ENCODE measurements at regions not wholly inside any gene's neighbourhood (a gene's known extent, or its start where the extent isn't known, plus 50 kb on each side); places are given as distances from the start of the nearest gene placed in this dataset.
A peak's percentile ranks its signal among the peaks of the same experiment; 100 is the strongest.
"Not testable (repeated sequence)": the region's sequence is repeated elsewhere in the genome, so short reads cannot be mapped to it uniquely, and the experiment has no call there.

DNA sequence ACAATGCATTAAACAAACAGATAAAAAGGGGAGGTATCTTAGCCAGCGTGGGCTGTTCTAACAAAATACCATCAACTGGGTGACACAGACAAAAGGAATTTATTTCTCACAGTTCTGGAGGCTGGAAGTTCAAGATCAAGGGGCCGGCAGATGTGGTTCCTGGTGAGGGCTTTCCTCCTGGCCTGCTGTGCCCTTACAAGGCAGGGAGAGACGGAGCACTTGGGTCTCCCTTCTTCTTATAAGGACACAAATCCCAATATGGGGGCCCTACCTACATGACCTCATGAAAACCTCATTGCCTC lies 281.6 kb upstream of the KLF14 start:
- no peak for DNase-seq (ENCODE audit: low read depth, low spot score)

DNA sequence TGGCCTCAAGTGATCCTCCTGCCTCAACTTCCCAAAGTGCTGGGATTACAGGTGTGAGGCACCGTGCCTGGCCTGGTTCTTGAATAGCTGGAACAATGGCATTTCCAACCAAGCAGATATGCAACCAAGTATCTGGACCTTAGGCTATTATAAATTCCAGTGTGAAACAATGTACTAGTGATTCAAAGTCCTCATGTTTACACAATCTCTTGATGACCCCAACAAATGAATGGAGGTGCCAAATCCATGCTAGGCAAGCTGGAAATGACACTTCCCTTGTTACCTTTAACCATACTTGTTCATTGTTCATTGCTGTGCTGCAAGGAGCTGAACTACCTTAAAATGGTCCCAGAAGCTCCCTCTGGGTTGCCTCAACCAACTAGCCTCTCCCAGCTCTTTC lies 282.2 kb upstream of the KLF14 start:
- DNase-seq (ENCODE audit: low read depth, low spot score), result no peak

DNA sequence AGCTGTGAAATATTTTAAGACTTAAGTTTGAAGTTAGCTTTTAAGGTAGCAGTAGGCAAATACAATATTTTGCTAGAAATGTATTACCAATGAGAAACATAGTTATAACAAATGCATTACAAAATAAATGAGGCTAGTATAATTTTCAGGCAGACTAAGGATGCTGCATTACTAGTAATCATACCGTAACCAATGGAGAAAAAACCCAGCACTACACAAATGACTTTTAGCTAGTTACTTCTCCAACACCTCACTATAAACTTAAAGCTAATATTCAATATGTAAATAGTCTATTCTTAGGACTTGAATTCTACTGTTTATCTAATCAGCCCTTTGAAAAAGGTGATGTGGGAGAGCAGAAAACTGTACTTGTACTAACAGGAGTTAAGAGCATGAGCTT lies 285.3 kb upstream of the KLF14 start:
- DNase-seq (ENCODE audit: low read depth, low spot score), result no peak

DNA sequence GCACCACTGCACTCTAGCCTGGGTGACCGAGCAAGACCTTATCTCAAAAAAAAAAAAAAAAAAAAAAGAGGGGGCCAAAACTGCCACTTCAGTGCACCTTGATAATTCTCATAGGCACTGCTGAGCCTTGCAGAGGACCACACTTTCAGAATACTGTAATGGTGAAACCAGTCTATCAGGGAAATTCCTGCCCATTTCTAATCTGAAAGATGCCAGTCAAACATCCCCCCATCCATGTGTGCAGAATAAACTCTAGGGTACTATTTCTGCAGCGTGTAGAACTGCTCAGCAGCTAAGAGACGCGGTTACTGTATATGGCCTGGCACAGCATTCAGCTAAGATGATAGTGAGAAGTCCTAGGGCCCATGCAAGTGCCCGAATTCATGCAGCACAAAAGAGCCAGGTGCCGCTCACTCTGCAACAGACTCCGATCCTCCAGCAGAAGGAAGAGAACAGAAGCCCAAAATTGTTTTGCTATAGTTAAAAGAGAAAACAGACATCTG lies 286.8 kb upstream of the KLF14 start:
- no peak for DNase-seq (ENCODE audit: low read depth, low spot score)

DNA sequence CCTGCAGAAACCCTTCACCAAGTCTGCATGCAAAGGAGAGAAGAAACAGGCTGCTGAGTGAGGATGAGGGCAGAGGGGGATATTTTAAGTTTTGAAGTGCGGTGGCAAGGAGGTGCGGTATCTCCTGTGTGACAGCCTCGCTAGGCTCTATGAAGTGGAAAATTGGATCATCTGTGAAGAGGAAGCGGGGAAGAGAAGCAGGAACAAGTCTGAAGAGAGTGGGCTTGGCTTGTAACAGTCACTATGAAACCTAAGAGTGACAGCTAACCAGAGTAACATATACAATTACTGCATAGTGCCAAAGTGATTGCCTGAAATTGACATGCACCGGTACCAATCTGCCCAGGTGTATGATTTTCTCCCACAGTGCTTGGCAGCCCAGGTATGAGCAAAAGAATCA lies 287.5 kb upstream of the KLF14 start:
- no peak for DNase-seq (ENCODE audit: low read depth, low spot score)

DNA sequence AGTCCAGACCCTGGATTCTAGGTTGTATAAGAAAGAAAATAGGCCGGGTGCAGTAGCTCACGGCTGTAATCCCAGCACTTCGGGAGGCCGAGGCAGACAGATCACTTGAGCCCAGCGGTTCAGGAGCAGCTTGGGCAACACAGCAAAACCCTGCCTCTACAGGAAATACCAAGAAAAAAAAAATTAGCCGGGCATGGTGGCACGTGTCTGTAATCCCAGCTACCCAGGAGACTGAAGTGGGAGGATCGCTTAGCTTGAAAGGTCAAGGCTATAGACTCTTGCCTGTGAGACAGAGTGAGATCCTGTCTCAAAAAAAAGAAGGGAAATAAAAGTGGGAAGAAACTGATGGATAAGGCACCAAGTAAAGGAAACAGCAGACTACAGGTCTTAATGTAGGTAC lies 287.9 kb upstream of the KLF14 start:
- DNase-seq (ENCODE audit: low read depth, low spot score), result no peak

DNA sequence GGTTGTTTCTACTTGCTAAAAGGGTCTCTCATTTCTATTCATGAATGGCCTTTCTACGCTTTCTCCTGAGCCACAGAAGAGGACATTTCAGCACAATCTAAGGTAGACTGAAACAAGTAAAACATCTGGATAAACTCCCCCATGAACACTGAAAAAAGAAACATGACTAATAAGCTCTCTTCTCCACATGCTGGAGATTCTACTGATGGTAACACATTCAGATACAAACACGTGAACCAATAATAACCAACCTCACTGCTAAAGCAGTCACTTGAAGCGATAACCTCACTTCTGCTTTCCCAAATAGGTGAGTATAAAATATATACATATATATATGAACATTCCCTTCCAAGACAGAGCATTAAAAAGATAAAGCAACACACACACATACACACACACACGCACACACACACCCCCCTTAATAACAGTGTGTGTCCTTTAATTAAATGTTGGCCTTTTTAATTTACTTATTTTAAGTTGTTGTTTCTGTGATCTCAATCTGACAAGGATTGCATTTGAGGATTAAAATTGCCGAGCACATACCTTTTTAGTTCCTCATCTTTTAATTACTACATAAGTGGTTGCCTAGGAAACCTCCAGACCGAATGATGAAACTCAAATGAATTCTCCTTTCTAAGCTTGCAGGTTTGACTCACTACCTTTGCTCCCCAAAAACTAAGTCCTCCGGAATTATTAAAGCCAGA lies 292.4 kb upstream of the KLF14 start:
- no peak for DNase-seq (ENCODE audit: low read depth, low spot score)

DNA sequence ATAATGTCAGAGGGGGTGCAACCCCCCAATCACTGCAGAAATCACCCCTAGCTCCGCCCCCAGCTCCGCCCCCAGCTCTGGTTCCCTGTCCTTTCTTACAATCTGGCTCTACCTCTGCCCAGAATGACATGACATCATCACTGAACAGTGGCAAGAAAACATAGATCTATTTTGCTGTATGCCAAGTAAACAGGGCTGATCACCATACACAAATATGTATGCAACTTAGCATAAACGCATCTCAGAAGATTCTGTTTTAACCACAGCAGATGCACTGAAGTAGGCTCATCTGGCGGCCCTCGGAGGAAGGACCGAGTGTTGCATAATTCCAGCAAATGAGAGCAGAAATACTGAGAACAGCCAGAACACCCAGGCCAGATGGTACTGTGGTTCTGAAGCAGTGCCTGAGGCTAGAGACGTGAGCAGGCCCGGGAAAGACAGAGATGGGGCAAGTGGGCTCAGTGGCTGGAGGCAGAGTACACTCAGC lies 293.3 kb upstream of the KLF14 start:
- DNase-seq (ENCODE audit: low read depth, low spot score), result no peak

DNA sequence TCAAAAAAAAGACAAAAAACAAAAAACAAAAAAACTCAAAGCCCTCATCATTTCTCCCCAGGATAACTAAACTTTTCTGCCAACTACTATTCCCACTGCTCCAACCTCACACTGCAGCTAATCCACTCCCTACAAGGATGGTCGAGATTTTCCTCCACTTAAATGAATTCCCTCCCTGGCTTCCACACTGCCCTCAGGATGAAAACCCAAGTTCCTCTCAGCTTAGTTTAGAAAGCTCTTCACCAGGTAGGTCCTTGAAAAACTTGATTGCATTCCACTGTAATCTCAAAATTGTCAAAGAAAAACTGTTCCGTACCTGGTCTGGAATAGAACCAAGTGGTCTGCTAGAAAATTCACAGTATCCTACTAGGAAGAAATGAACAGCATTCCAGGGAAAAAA lies 294.3 kb upstream of the KLF14 start:
- DNase-seq (ENCODE audit: low read depth, low spot score), result no peak

DNA sequence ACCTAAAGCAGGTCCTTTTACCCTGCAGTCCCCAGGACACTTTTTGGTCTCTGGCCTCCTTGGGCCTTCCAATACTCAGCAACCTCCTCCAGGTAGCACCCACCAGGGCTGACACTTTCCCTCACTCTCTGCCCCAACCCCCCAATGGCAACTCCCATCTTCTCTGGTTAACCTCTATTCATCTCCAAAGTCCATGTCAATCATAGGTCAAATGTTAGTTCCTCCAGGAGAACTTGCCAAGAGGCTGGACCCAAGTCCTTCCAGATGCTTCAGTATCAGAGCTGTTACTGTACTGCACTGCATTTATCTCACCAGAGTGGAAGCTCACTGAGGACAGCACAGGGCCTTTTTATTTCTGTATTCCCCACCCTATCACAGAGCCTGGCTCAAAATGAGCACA lies 295.0 kb upstream of the KLF14 start:
- DNase-seq (ENCODE audit: low read depth, low spot score), result no peak

DNA sequence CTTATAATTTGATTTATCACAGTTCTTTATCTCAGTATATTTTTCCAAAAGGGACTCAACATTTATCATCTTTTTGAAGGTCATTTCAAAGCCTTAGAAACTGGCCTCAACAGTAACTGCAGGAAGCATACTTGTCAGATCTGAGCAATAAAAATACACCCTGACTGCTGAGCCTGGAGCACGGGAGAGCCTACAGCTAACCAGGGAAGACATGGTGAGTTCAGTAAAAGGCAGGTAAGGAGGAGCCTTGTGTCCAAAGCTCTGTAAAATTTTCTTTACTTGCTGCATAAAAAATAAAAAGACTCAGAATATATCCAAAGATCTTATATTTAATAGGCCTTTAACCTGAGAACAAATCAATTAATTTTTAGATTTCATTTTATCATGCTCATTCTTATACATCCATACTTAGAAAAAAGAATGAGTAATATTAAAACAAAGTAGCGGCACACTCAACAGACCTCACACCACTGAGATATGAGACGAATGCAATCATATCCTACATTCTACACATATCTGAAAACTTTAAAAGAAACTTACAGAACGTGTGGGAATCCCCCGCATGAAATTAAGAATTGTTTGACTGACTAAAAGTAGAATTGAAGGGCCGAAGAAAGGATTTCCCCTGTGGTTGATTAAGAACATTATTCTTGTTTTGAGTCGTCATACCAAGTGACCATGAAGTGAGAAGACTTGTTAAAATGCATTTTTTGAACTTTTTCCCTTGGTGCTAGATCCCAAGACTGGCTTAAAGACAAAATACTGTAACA lies 296.4 kb upstream of the MKLN1 start:
- no peak for DNase-seq (ENCODE audit: low read depth, low spot score)

DNA sequence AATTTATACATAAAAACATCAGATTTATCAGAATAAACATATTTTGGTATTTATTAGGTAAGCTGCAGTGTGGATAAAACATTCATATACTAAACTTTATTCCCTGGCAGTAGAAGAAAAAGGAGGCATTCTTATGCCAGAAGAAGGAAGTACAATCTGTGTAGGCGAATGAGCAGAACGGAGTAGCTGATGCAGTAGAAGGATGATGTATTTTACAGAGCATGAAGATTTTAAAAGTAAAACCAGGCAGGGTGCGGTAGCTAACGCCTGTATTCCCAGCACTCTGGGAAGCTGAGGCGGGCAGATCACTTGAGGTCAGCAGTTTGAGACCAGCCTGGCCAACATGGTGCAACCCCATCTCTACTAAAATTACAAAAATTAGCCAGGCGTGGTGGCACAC lies 294.9 kb upstream of the MKLN1 start:
- DNase-seq (ENCODE audit: low read depth, low spot score), result no peak

DNA sequence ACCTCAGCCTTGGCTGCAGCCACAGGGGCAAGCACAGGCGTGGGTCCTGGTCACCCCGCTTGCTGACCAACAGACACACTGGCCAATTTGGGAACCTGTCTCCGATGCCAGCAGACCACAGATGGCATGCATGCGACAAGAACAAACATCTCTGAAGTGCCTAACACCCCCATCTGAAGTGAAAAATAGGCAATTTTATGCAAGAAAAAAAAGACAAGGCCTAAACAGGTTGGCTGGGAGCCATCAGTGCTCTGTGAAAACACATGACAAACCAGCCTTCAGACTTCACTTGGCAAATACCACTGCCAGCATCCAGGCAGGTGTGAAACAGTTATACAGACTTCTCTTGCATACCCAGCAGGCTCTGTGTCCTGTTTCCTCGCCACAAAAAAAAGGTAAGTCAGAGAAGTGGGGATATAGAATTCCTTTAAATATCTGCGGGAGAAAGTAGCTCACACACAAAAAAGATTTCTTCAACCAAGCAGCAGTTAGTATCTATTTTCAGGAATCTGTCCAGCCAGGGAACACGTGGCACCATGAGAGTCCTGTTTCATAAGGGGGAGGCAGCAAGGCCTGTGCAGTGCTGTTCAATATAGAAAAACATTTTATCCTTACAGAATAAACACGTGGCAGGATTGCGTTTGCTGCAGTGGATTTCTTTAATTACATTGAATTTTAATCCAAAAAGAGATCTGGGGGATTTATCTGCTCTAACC lies 293.4 kb upstream of the MKLN1 start:
- no peak for DNase-seq (ENCODE audit: low read depth, low spot score)

DNA sequence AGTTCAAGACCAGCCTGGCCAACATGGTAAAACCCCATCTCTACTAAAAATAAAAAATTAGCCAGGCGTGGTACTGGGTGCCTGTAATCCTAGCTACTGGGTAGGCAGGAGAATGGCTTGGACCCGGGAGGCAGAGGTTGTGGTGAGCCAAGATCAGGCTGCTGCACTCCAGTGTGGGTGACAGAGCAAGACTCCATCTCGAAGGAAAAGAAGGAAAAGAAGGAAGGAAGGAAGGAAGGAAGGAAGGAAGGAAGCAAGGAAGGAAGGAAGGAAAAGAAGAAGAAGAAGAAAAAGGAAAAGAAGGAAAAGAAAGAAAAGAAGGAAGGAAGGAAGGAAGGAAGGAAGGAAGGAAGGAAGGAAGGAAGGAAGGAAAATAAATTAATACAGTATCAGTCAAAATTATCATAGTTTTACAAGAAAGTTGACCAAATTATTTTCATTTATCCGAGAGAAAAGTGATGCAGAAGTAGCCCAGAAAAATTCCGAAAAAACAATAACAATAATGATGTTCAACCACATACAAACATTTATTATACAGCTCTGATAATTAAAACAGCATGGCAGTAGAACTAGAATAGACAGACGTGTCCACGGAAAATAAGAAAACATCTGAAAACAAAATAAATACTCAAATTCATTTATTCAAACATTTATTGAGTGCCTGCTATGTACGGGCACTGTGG lies 292.4 kb upstream of the MKLN1 start:
- DNase-seq (ENCODE audit: low read depth, low spot score), result no peak

DNA sequence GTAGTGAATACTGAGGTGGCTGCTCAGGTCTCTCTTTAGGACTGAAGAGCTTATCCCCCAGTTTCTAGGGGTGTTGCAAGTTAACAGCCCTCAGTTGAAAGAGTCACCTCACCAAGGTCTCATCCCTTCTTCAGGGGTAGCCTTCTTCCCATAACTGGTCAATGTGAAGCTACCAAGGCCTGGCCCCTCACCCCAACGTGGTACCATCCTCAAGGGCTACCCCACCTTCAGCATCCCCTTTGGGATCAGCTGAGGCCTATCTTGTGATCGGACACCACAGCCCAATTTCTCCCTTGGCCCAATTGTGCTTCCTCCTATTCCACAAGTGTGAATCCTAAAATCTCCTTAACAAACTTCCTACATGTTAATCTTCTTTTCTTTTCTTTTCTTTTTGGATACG lies 289.5 kb upstream of the MKLN1 start:
- DNase-seq (ENCODE audit: low read depth, low spot score), result no peak

DNA sequence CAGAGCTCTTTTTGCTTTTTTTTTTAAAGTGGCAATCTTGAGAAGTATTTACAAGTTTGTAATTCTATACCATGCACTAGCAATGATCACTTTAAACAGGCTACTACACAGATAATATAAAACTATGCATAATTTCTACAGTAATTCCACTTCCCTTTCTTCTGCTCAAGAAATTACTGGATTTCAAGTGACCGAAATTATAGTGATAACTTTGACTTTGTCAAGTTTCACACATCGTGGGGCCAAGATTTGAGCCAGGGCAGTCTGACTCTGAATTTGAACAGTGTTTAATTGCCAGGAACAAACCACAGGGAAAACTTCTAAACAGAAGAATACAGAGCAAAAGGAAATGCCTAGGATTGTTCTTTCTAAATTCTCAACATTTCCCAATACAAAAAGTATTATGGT lies 288.3 kb upstream of the MKLN1 start:
- no peak for DNase-seq (ENCODE audit: low read depth, low spot score)

DNA sequence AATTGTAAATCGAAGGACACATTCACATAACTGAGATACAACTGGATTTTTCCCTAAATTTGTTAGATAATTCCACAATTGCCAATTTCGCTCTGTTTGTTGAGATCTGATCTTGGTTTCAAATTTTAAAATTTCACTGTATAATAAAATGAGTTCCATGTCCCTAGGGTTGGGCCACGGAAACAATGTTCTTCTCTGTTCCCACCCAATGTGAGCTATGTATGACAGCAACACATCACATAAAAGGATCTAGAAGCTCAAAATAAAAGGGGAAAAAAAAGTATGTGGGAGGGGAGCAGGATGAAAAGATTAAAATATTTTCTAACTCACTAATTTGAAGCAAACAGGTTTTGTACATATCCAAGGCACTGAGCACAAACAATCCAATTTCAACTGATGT lies 287.8 kb upstream of the MKLN1 start:
- no peak for DNase-seq (ENCODE audit: low read depth, low spot score)

DNA sequence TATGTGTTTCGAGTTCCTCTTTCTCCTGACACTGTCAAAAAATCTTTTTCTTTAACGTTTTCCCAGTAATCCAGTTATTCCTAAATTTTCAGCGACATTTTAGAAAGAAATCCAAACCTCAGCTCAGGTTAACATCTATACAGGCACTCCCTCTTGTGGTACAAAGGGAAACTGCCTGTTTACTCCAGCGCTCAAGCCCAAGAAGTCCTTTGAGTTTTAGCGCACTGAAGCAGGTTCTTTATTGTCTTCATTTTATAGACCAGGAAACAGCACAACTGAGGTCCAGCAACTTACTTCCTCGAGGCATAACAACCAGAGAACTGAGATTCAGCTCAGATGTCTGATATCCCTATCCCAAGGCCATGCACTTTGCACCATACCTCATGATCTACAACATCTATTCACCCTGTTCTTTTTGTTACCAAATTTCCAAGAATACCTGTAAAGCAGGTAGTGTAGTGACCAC lies 287.2 kb upstream of the MKLN1 start:
- peak; percentile 5 for DNase-seq (ENCODE audit: low read depth, low spot score)

DNA sequence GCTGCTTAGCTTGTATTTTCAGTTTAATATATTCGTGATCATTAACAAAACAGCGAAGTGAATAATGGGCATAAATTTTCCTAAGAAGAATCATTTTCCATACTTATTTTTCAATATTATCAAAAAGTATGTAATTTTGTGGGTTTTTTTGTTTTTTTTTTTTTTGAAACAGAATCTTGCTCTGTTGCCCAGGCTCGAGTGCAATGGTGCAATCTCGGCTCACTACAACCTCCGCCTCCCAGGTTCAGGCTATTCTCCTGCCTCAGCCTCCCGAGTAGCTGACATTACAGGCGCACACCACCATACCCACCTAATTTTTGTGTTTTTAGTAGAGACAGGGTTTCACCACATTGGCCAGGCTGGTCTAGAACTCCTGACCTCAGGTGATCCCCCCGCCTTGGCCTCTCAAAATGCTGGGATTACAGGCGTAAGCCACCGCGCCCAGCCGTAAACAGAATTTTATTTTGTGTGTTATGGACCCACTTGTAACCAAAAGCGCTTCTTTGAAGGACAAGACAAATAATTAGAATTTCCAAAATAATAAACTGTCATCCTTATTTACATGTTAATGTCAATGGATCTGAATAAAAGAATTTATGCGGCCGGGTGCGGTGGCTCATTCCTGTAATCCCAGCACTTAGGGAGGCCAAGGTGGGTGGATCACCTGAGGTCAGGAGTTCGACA lies 286.5 kb upstream of the MKLN1 start:
- DNase-seq (ENCODE audit: low read depth, low spot score), result not testable (repeated sequence)

DNA sequence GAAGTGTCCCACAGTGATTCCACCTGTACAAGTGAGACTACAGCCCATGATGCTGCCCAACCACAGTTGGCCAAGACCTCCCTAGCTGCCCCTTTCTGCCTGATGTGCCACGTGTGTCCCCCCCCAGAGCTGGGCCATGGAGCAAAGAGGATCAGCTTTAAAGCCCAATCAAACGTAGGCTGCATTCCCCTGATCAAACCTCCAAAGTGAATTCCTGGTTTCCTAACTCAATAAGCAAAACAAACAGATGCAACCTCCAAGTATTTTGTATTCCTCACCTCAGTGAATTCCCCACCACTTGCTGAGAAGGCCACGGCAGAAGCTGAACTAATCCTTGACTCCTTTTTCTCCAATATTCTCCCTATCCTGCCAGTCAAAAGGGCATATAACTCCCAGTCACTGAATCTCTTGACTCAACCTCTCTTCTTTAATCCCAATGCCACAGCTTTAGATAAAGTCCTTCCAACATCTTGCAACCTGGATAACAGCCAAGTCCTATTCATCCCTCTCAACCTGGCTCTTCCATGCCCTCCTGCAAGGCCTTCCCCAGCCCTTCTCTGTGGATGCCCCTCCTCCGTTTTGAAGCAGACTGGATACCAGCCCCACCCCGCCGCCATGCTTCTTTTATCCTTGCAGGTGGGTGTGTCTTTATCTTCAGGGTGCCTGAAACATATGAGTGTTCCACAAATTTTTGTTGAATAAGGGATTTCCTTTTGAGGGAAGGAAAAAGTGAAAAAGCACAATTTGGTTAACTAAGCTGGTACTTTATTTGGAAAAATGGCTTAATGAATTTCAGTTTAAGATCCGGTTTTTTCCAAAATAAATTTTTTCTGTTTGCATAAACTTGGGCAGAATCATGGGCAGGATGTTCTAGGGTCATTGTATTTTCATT lies 285.2 kb upstream of the MKLN1 start:
- no peak for DNase-seq (ENCODE audit: low read depth, low spot score)

Measured in brain pericyte (primary cell).